Fibroblast of skin of back (primary cell): ENCODE measurements at regions not wholly inside any gene's neighbourhood (a gene's known extent, or its start where the extent isn't known, plus 50 kb on each side); places are given as distances from the start of the nearest gene placed in this dataset.
"Not testable (repeated sequence)": the region's sequence is repeated elsewhere in the genome, so short reads cannot be mapped to it uniquely, and the experiment has no call there.

Experiments
- DNase-seq: peaks from one replicate; pipeline ENCODE4 v3.0.0-alpha.2; 2013

DNA sequence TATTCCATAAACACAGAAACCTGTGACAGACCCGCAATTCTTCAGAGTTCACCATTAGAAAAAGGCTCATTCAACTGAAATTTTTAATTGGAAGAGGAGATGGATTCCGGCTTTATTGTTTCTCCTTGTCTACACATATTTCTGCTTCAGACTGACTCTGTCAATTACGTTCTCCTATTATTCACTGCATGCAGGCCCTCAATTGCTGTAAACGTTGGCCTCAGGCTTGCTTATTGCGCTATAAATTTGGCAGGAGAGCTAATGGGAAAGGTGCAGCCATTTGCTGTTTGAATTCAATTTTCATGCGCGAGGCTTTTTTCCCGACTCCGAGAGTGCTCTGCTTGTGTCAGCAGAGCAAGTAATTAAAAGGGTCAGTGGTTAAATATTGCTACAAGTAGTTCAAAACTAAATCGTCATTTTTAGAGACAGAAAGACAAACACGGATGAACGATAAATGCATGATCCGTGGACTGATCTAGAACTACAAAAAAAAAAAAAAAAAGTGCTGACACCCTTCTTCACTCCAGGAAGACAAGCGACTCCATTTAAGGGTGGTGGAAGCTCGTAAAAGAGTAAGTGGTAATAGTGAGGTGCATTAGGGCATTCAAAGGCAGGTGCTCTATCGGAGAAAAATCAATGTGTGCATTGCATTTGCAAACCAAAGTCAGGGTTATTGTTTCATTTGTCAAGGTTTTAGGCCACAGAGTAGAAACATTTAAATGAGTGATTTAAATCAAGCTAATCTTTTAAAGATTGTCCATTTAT, 841.6 kb upstream of the FRG1 start:
- no peak for DNase-seq

- DNase-seq: no peak
Measured at GRCh38 chr4:189113389-189113888, 827.2 kb upstream of the FRG1 start.

- peak; percentile 9 for DNase-seq
Measured at GRCh38 chr4:189117426-189117825, 823.2 kb upstream of the FRG1 start.

GRCh38 chr4:189121336-189121735, 819.3 kb upstream of the FRG1 start:
- no peak for DNase-seq

DNA sequence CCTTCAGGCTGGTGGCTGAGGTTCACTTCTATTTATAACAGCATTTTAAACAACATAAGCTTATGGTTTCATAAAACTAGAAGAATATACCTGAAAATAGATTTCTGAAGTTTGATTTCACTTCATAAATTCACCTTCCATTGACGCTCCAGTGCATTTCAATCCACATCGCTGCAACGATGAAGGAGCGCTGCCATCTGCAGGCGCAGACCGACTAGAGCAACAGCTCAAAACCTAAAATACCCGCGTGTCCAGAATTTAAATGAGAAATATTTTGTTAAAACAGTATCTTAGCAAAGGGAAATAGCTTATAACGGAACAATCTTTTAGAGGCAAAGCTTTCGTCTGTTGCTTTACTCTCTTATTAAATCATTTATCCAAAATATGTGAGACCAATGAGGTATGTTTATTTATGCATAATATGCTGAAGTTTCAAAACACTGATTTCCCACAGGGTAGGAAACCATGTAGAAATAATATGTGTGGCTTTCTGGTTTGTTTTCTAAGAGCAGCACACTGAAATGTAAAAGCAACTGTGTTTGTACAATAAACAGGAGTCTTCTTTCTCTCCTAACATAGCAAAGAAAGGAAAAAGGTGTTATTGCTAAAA, 816.4 kb upstream of the FRG1 start:
- peak; percentile 55 for DNase-seq

- DNase-seq: no peak
Measured at GRCh38 chr4:189124791-189125190, 815.9 kb upstream of the FRG1 start.

DNA sequence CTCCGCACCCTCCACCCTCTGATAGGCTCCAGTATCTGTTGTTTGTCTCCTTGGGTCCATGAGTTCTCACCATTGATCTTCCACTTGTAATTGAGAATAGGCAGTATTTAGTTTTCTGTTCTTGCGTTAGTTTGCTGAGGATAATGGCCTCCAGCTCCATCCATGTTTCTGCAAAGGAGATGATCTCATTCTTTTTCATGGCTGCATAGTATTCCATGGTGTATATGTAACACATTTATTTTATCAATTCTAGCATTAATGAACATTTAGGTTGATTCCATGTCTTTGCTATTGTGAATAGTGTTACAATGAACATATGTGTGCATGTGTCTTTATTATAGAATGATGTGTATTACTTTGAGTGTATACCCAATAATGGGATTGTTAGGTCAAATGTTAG, 814.6 kb upstream of the FRG1 start:
- DNase-seq: no peak

GRCh38 chr4:189128341-189128740, 812.3 kb upstream of the FRG1 start:
- DNase-seq: no peak

GRCh38 chr4:189129044-189129694, 811.5 kb upstream of the FRG1 start:
- DNase-seq: no peak

DNA sequence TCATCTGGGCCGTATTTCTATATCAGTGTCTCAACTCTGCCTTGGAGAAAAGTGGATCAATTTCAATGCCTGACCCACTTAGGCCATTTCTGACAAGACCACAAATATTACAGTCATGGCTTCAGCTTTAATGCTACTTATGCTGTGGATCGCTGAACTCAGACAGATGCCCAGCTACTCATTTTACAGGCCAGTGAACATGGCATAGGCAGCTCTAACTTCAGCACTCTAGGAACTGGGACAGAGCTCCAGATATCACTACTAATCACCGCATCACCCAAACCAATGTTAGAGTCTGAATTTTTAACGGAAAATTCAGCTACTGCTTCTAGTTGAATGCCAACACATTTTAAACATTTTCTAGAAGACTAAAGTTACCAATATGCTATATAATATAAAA, 809.6 kb upstream of the FRG1 start:
- no peak for DNase-seq

DNA sequence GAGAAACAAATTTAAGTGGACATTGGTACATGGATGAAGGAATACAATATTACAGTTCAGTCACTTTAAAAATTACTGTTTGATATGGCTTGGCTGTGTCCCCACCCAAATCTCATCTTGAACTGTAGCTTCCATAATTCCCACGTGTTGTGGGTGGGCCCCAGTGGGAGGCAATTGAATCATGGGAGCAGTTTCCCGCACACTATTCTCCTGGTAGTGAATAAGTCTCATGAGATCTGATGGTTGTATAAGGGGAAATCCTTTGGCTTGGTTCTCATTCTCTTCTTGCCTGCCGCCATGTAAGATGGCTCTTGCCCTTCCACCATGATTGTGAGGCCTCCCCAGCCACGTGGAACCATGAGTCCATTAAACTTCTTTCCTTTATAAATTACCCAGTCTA, 804.2 kb upstream of the FRG1 start:
- DNase-seq: no peak

DNA sequence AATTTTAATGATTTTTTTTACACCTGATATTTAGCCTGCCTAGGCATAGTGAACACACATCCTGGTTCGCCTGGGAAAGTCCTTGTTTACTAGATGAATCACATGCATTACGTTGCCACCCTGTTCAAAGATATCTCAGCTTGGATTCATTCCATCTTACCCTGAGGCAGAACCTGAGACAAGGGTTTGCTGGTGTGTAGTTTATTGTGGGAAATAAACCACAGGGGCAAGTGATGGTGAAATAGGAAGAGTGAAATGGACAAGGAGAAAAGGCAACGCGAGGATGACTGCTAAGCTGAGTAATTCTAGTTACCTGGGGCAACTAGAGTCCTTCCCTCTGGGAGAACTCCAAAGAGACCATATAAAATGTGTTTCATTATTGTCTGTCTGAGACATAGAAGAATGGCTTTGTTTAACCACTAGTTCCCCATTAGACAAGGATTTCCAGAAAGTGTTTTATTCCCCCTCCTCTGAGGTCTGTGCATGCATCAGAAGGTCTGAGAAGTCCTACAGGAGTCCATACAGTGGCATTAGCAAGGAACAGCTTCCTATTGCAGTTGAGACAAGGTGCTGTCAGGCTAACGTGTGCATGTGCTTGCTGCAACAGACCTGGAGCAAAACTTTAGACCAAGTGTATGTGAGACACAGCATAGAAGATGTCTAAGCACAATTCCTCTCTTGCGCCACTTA, 797.3 kb upstream of the FRG1 start:
- no peak for DNase-seq

DNA sequence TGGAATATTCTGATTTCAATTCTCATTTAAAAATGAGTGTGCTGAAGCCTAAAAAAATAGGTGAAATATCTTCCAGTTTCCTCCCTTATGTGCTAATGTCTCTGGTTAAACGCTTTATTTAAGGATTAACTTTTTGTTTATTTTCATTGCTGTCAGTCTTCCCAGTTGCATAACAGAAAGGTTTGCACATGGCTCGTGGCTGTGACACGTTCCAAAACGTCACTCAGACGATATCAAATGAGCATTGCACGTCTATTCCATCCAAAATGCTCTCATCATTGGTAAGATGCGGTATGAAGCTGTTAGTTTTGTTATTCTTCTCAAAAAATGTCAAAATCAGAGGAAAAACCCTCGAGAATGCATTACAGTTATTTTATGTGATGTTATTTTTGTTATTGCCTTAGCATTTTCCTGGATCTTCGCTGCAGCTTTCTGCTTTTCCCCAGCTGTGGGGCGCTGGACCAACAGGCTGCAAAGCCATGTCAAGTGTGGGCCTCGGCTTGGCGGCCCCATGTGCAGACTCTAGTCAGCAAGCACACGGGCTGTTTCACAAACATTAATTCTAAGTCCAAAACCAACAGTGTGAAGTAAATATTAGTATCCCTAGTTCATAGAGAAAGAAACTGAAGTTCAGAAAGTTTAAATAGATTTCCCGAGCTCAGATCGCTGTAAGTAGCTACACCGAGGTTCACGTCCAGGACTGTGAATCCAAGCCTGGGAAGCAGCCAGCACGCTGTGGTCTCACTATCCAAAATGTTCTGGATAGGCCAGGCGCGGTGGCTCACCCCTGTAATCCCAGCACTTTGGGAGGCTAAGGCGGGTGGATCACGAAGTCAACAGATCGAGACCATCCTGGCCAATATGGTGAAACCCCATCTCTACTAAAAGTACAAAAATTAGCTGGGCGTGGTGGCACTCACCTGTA, 793.4 kb upstream of the FRG1 start:
- DNase-seq: no peak

DNA sequence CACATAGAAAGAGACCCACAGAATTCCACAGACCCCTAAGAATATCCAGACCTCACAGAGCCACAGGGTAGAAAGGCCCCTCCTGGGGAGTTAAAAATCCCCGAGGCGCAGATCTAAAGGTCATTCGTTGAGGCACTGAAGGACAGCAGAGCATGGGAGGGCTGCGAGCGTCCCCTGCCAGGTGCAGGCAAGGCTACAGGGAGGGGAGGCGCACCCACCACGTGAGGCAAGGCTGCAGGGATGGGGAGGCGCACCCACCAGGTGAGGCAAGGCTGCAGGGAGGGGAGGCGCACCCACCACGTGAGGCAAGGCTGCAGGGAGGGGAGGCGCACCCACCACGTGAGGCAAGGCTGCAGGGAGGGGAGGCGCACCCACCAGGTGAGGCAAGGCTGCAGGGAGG, 785.6 kb upstream of the FRG1 start:
- not testable (repeated sequence) for DNase-seq

DNA sequence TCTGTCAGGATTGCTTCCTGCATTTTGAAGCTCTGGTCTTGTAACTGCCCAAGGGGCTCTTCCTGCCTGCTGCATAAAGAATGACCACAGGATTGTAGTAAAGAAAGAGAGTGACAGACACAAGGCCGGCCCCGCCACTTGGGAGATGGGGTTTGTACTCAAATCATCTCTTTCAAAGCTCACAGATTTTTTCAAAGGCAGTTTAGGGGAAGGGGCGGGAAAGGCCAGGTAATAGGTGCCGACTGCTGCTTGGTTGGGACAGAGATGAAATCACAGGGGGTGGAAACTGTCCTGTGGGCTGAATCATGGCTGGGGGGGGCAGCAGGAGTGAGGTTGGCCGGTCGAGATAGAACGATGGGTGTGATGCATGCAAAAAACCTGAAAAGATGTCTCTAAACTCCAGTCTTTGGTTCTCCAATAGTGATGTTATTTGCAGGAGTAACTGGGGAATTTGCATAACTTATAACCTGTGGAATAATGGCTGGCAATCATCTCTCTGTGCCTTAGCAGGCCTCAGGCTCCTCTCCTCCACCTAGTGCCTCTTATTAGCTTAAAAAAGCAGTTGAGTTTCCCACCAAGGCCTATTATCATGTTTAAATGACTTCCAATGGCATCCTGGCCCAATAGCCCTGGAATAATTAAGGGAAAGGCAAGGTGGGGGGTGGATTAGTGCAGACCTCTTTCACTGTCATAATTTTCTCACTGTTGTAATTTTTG, 778.4 kb upstream of the FRG1 start:
- DNase-seq: no peak

DNA sequence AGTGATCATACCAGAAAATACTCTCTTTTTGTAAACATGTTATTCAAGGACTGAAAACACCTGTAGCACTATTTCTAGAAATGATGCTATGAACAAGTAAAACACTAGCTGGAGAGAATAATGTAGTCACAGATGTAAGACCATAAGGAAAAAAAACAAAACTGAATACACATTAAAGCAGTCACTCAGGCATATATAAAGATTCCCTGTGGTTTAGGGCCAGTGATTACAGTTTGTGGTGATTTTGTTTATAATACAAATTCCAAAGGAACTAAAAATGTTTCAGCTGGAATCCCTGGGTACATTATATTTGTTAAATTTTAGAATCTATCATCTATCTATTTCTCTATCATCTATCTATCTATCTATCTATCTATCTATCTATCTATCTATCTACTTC, 777.8 kb upstream of the FRG1 start:
- no peak for DNase-seq

GRCh38 chr4:189176002-189176401, 764.7 kb upstream of the FRG1 start:
- no peak for DNase-seq

DNA sequence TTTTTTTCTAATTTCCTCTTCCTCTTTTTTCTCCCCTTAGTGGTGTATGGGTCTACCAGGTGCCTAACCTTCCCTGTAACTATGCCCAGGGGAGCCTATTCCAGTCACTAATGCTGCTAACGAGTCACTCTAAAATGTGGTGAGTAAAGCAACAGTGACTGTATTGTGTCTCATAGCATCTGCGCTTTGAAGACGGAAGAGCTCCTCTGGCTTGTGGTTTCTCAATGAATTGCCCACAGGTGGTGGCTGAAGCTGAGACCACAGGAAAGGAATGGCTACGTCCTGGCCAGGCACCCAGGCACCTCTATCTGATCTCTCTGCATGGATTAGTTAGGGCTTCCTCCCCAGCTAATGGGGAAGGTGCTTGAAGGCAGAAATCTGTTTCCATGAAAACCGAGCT, 763.5 kb upstream of the FRG1 start:
- peak; percentile 6 for DNase-seq

DNA sequence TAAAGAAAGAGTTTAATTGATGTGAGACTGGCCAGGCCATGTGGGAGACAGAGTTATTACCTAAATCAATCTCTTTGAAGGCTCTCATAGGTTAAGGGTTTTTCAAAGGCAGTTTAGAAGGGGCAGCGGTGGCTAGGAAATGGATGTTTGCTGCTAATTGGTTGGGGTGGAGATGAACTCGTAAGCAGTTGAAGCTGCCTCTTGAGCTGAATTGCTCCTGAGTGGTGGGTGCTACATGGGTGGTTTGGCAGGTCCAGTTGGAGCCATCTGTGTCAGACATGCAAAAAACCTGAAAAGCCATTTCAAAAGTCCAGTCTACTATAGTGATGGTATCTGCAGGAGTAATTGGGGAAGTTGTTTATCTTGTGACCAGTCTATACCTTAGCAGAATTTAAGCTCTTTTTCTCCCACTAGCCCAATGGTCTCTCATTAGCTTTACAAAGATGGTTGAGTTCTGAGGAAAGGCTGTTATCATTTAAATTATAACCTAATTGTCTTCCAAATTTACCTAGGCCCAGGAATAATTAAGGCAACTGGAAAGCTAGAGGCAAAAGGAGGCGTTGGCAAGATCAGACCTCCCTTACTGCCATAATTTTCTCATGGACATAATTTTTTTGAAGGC, 762.4 kb upstream of the FRG1 start:
- DNase-seq: no peak

DNA sequence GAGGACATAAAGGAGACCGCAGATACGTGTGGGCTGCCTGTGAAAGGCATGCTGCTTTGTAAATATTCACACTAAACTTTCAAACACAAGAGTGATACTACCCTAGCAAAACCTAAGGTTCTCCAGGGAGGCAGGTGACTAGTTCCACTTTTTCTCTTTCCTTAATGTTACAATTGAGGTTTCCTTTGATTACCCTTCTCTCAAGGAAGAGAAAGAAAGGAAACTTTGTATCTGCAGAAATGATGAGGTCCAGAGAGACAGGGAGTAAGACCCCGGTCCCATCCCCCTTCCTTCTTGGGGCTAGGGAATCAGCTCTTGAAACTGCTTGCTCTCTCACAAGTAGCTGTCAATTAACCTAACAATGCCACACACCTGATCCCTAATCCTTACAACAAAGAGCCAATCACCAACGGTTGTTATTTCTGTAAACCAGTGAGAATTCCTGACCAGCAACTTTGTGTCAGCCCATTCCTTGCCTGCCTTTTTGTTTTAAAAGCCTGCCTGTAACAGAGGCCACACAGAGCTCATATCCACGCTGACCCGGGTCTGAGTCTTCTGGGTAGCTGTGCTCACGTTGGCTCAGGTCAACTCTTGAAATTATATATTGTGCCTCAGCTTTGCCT, 754.8 kb upstream of the FRG1 start:
- no peak for DNase-seq
